A673 (cell line): ENCODE measurements at regions not wholly inside any gene's neighbourhood (a gene's known extent, or its start where the extent isn't known, plus 50 kb on each side); places are given as distances from the start of the nearest gene placed in this dataset.

Experiments used
- BruUV-seq: library from RNA; stranded (reverse); fragments of 400-500 nt; replicated peaks from 2 replicates; lab custom pipeline; 2021; lab: Mats Ljungman, UMichigan
- CTCF ChIA-PET: fragments of 300-600 bp; sonication (Branson Sonifier 250); formaldehyde crosslinking; loops from one replicate; lab custom pipeline; 2022; ENCODE audit warnings: antibody characterized with exemption; lab: Charles Lee
- POLR2A ChIA-PET: fragments of 300-600 bp; sonication (Branson Sonifier 250); formaldehyde crosslinking; loops from one replicate; lab custom pipeline; 2022; ENCODE audit warnings: antibody characterized with exemption; ENCODE audit not compliant: low non-redundant PET; lab: Charles Lee
- DNase-seq: peaks from one replicate; pipeline ENCODE4 v3.0.0-alpha.2; 2015; ENCODE audit warnings: low spot score
- H3K27ac ChIP-seq: fragments of 200-600 bp; sonication (generic); 2 replicates; pipeline ENCODE4 v1.5.1; 2016; ENCODE audit warnings: mixed run types, low read depth, mild to moderate bottlenecking, mixed read lengths, antibody characterized with exemption, low read length; ENCODE audit not compliant: poor library complexity, severe bottlenecking
- H3K27me3 ChIP-seq: fragments of 200-600 bp; sonication (generic); replicated peaks from 2 replicates; pipeline ENCODE4 v1.6.1; 2017; ENCODE audit warnings: mixed run types, low read depth, mild to moderate bottlenecking, mixed read lengths, antibody characterized with exemption, low read length; ENCODE audit not compliant: insufficient read depth, poor library complexity
- H3K36me3 ChIP-seq: fragments of 200-600 bp; sonication (generic); 2 replicates; pipeline ENCODE4 v1.6.1; 2016; ENCODE audit warnings: mixed run types, mild to moderate bottlenecking, mixed read lengths, antibody characterized with exemption, low read length; ENCODE audit not compliant: insufficient read depth, poor library complexity, severe bottlenecking
- H3K4me1 ChIP-seq: fragments of 200-600 bp; sonication (generic); 2 replicates; pipeline ENCODE4 v1.6.1; 2017; ENCODE audit warnings: mixed run types, mild to moderate bottlenecking, mixed read lengths, antibody characterized with exemption, low read length; ENCODE audit not compliant: insufficient read depth, poor library complexity, severe bottlenecking
- H3K4me3 ChIP-seq: fragments of 200-600 bp; sonication (generic); 2 replicates; pipeline ENCODE4 v1.5.1; 2016; ENCODE audit warnings: low read depth, mixed run types, mild to moderate bottlenecking, mixed read lengths, low read length; ENCODE audit not compliant: poor library complexity, severe bottlenecking
- H3K9me3 ChIP-seq: fragments of 200-600 bp; sonication (generic); 2 replicates; pipeline ENCODE4 v1.6.1; 2016; ENCODE audit warnings: mixed run types, low read depth, mild to moderate bottlenecking, mixed read lengths, antibody characterized with exemption, low read length; ENCODE audit not compliant: poor library complexity, severe bottlenecking
- EZH2 ChIP-seq: fragments of 200-600 bp; sonication (generic); IDR thresholded peaks from 2 replicates; pipeline ENCODE4 v1.6.1; 2017; ENCODE audit warnings: borderline replicate concordance, low read depth, mild to moderate bottlenecking, mixed read lengths, antibody characterized with exemption, low read length; ENCODE audit not compliant: poor library complexity, severe bottlenecking
- intact Hi-C: fragments of 100-400 bp; cut with micrococcal nuclease; formaldehyde crosslinking; loops from one replicate; pipeline ENCODE4 v1.10.0; 2022; ENCODE audit not compliant: unreplicated experiment
- TF ChIP-seq, protein P1 (sequence below): fragments of 300-800, 200-600 bp; sonication (generic); conservative IDR thresholded peaks from 2 replicates; pipeline ENCODE4 v1.5.1; 2017; ENCODE audit warnings: low read depth, mild to moderate bottlenecking, antibody characterized with exemption, low read length, moderate library complexity, mixed read lengths

DNA sequence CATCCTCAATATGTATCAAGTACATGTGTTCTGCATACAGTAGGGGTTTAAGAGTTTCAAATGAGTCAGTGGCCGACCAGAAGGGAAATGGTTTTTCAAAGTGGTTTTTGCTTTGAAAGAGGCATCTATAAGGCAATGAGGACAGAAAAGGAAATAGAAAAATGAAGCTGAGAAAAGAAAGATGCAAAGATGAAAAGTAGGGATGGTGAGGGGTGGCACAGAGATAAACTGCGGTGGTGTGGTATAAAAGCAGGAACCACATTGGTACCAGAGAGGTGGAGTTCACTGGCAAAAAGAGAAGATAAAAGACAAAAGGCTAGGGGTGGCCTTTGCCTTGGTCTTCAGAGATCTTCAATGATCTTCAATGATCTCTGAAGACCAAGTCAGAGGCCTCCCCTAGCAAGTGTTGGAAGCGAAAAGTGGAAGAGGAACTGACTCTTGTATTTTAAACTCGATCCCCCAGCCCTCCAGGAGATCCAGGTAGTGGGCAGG, 144.0 kb upstream of the KRR1 start:
- TF ChIP-seq, protein P1, sequence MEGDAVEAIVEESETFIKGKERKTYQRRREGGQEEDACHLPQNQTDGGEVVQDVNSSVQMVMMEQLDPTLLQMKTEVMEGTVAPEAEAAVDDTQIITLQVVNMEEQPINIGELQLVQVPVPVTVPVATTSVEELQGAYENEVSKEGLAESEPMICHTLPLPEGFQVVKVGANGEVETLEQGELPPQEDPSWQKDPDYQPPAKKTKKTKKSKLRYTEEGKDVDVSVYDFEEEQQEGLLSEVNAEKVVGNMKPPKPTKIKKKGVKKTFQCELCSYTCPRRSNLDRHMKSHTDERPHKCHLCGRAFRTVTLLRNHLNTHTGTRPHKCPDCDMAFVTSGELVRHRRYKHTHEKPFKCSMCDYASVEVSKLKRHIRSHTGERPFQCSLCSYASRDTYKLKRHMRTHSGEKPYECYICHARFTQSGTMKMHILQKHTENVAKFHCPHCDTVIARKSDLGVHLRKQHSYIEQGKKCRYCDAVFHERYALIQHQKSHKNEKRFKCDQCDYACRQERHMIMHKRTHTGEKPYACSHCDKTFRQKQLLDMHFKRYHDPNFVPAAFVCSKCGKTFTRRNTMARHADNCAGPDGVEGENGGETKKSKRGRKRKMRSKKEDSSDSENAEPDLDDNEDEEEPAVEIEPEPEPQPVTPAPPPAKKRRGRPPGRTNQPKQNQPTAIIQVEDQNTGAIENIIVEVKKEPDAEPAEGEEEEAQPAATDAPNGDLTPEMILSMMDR = no peak
- TF ChIP-seq EZH2 = no peak
- POLR2A ChIA-PET = no interaction called here
- no TSS peak for BruUV-seq
- Histone ChIP-seq H3K27ac (no peak overlapping the region), H3K27me3 (no peaks in the 10 kb centered on the region), H3K4me3 (no peak overlapping the region), H3K9me3 (no peaks in the 10 kb centered on the region), H3K4me1 (peaks cover 9% of the 10 kb centered on the region), H3K36me3 (no peaks in the 10 kb centered on the region)
- intact Hi-C loops = no loop called here
- CTCF ChIA-PET = no interaction called here
- DNase-seq = no peak

DNA sequence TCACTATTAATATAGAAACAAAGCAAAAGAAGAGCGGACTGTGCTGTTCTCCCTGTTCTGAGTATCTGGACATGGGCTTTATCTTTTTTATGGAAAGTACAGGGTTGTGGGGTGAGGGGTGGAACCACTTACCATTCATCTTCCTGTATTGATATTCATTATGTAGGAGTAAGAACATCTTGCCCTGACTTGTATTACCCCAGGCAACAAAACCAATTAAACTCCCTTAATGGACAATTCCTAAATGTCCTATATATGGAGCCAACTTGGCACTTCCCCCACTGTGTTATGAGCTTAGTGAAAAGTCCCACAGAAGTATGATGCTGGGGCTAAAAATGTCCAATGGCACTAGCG, 139.9 kb upstream of the KRR1 start:
- TF ChIP-seq, protein P1 = no peak
- TF ChIP-seq EZH2 = no peak
- no peak overlapping the region for H3K27ac ChIP-seq
- H3K4me3 ChIP-seq = no peak overlapping the region
- no peaks in the 10 kb centered on the region for H3K27me3 ChIP-seq
- no peaks in the 10 kb centered on the region for H3K36me3 ChIP-seq
- intact Hi-C loops = no loop called here
- H3K9me3 ChIP-seq = no peaks in the 10 kb centered on the region
- no peak for DNase-seq
- H3K4me1 ChIP-seq = peaks cover 6% of the 10 kb centered on the region
- CTCF ChIA-PET = no interaction called here
- no TSS peak for BruUV-seq
- POLR2A ChIA-PET = no interaction called here

DNA sequence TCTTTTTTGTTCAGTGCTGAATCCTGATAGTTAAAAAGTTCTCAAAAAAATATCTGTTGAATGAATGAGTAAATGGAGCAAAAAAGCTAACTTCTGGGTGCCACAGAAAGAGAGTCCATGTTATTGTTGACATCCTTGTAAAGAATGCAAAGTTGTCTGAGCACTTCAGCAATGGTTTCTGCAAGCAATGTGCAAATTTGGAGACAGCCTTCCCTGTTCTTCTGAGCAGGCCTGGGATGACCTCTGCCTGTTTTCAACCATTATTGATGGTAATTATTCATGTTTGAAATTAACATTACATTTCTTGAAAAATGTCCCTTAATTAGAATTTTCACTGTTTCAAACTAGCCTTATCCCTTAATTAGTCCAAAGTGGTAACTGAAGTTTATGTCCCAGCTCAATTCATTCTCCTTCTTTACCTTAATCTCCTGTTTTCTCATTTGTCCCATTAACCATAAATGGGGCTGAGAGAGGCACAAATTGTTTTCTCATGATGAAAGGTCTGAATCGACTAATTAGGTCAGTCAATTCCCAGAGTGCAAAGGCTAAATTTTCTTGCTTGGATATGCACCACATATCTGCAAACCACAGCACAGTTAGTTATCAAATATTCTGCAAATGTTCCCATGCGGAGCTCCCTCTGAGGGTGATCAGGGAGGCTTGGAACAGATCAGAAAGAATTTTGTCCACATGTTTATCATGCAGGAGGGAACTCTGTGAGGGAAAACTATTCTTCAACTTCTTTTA, 139.4 kb upstream of the KRR1 start:
- H3K9me3 ChIP-seq = no peaks in the 10 kb centered on the region
- intact Hi-C loops = no loop called here
- peaks cover 6% of the 10 kb centered on the region for H3K4me1 ChIP-seq
- H3K36me3 ChIP-seq = no peaks in the 10 kb centered on the region
- H3K4me3 ChIP-seq = no peak overlapping the region
- no TSS peak for BruUV-seq
- TF ChIP-seq EZH2 = no peak
- TF ChIP-seq, protein P1 = no peak
- ChIA-PET CTCF (no interaction called here), POLR2A (no interaction called here)
- no peaks in the 10 kb centered on the region for H3K27me3 ChIP-seq
- H3K27ac ChIP-seq = no peak overlapping the region
- DNase-seq = no peak
